DND-41 (cell line): ENCODE measurements at regions not wholly inside any gene's neighbourhood (a gene's known extent, or its start where the extent isn't known, plus 50 kb on each side); places are given as distances from the start of the nearest gene placed in this dataset.

ENCODE experiments used
- ATAC-seq: fragments of 200-7000 bp; cut with Tn5 transposase; 3 replicates; pipeline ENCODE4 v1.9.1; 2021; ENCODE audit warnings: low read depth; ENCODE audit not compliant: insufficient read depth
- DNase-seq: peaks from one replicate; pipeline ENCODE4 v3.0.0-alpha.2; 2020
- H2AFZ ChIP-seq: 2 replicates; pipeline ENCODE4 v1.6.0; 2012; ENCODE audit warnings: low read depth, low read length
- H3K27ac ChIP-seq: 2 replicates; pipeline ENCODE4 v1.5.1; 2012; ENCODE audit warnings: low read length, inconsistent platforms
- H3K27me3 ChIP-seq: fragments of 200-600 bp; sonication (generic); 2 replicates; pipeline ENCODE4 v1.6.0; 2012; ENCODE audit warnings: low read length, mild to moderate bottlenecking, inconsistent platforms; ENCODE audit not compliant: insufficient read depth, poor library complexity
- H3K36me3 ChIP-seq: 2 replicates; pipeline ENCODE4 v1.5.1; 2012; ENCODE audit warnings: low read length, inconsistent platforms; ENCODE audit not compliant: insufficient read depth
- H3K4me1 ChIP-seq: 2 replicates; pipeline ENCODE4 v1.5.1; 2012; ENCODE audit warnings: mild to moderate bottlenecking, low read length; ENCODE audit not compliant: insufficient read depth
- H3K4me2 ChIP-seq: 2 replicates; pipeline ENCODE4 v1.6.0; 2012; ENCODE audit warnings: mild to moderate bottlenecking, moderate library complexity, low read length, inconsistent platforms; ENCODE audit not compliant: insufficient read depth
- H3K4me3 ChIP-seq, 2 experiments: fragments of 200-600 bp in 1 of 2; shearing (Covaris generic) in 1 of 2; 2 replicates each; pipeline ENCODE4 v1.5.1; 2012 to 2016; ENCODE audit warnings: inconsistent platforms in 2 of 2, low read length in 2 of 2, mild to moderate bottlenecking in 2 of 2, low read depth in 1 of 2, moderate library complexity in 1 of 2
- H3K79me2 ChIP-seq: 2 replicates; pipeline ENCODE4 v1.6.0; 2012; ENCODE audit warnings: low read length, inconsistent platforms; ENCODE audit not compliant: insufficient read depth
- H3K9ac ChIP-seq: 2 replicates; pipeline ENCODE4 v1.6.0; 2012; ENCODE audit warnings: low read depth, mild to moderate bottlenecking, inconsistent platforms, low read length, moderate library complexity
- H3K9me3 ChIP-seq: 2 replicates; pipeline ENCODE4 v1.5.1; 2012; ENCODE audit warnings: low read length, moderate library complexity, mild to moderate bottlenecking, inconsistent platforms; ENCODE audit not compliant: insufficient read depth, severe bottlenecking
- H4K20me1 ChIP-seq: 2 replicates; pipeline ENCODE4 v1.6.0; 2012; ENCODE audit warnings: low read length; ENCODE audit not compliant: insufficient read depth
- EZH2 ChIP-seq: IDR thresholded peaks from 3 replicates; pipeline ENCODE4 v1.6.1; 2012; ENCODE audit warnings: borderline replicate concordance, low read depth, mild to moderate bottlenecking, moderate library complexity, low read length, inconsistent platforms; ENCODE audit not compliant: severe bottlenecking
- TF ChIP-seq, protein P1 (sequence below): IDR thresholded peaks from 2 replicates; pipeline ENCODE4 v1.5.1; 2012; ENCODE audit warnings: borderline replicate concordance, low read length, moderate library complexity, mild to moderate bottlenecking; ENCODE audit not compliant: poor library complexity, severe bottlenecking; ENCODE audit errors: extremely low read depth

DNA sequence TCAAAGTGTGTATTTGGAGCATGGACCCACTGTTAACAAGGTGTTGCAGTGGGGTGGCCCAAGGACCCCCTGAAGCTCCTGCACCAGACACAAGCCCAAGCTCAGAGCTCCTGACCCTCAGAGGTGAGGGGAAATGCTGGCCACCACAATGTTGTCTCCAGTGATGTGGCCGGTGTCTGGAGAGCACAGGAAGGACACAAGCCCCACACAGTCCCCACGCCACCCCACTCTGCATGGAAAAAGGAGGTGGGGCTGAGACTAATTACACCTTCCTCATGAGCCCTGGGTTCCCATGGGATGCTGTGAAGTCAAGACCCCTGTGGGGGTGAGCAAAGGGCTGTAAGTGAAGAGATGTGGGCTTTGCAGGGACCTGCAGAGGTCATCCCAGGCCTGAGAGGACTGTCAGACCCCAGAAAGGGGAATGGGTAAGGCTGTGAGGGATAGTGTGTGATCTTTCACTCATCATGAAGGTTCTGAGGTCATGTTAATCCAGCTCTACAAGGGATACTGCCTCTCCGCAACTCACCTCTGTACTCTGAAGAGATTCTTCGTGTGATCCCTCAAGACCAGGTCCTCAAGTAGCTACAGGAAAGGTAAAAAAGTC lies 136.3 kb upstream of the DHRS4 start:
- no peak overlapping the region for H3K4me2 ChIP-seq
- no peaks in the 10 kb centered on the region for H3K4me1 ChIP-seq
- no peaks in the 10 kb centered on the region for H3K79me2 ChIP-seq
- no peaks in the 10 kb centered on the region for H3K9me3 ChIP-seq
- H3K4me3 ChIP-seq: no peak overlapping the region
- ATAC-seq (no peak), DNase-seq (no peak)
- no peaks in the 10 kb centered on the region for H3K36me3 ChIP-seq
- no peaks in the 10 kb centered on the region for H4K20me1 ChIP-seq
- no peak overlapping the region for H3K27ac ChIP-seq
- H3K27me3 ChIP-seq: no peaks in the 10 kb centered on the region
- no peak for TF ChIP-seq EZH2
- TF ChIP-seq, protein P1, sequence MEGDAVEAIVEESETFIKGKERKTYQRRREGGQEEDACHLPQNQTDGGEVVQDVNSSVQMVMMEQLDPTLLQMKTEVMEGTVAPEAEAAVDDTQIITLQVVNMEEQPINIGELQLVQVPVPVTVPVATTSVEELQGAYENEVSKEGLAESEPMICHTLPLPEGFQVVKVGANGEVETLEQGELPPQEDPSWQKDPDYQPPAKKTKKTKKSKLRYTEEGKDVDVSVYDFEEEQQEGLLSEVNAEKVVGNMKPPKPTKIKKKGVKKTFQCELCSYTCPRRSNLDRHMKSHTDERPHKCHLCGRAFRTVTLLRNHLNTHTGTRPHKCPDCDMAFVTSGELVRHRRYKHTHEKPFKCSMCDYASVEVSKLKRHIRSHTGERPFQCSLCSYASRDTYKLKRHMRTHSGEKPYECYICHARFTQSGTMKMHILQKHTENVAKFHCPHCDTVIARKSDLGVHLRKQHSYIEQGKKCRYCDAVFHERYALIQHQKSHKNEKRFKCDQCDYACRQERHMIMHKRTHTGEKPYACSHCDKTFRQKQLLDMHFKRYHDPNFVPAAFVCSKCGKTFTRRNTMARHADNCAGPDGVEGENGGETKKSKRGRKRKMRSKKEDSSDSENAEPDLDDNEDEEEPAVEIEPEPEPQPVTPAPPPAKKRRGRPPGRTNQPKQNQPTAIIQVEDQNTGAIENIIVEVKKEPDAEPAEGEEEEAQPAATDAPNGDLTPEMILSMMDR: no peak
- H2AFZ ChIP-seq: no peak overlapping the region
- H3K9ac ChIP-seq: no peak overlapping the region

DNA sequence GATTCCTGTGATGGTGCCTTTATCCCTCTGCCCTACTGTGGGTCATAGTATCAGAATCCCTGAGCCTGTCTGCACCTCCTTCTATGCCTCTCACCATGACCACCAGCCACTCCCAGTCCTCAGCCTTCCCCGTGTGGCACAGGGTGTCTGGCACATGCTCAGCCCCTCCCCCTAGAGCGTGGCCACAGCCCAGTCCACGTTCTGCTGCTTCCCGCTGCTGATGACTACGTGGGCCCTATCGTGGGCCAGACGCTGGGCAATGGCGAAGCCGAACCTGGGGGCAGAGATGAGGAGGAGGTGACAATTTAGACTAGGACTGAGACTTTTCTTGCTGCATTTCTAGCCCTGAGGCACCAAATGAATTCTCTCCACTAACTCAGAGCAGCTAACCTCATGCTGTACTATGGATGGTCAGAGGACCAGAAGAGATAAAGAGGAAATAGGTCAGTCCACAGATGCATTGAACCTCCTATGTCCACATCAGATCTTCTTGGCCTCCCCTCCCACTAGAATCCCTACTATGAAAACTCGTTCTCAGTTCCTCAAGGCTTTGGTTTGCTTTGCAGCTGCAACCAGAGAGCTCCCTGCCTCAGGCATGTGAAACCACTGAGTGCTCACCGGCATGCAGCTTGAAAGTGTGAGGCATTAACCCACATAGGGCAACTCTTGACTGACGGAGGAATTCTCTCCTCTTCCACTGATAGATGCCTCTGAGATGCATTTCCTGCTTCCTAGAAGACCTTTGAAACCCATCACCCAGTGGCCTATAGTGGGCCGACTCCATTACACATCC lies 126.3 kb upstream of the DHRS4 start:
- no peaks in the 10 kb centered on the region for H3K79me2 ChIP-seq
- DNase-seq: no peak
- no peak overlapping the region for H3K4me2 ChIP-seq
- H3K9me3 ChIP-seq: no peaks in the 10 kb centered on the region
- no peaks in the 10 kb centered on the region for H4K20me1 ChIP-seq
- no peak for ATAC-seq
- no peaks in the 10 kb centered on the region for H3K4me1 ChIP-seq
- no peak overlapping the region for H2AFZ ChIP-seq
- H3K36me3 ChIP-seq: no peaks in the 10 kb centered on the region
- TF ChIP-seq, protein P1: no peak
- no peak for TF ChIP-seq EZH2
- H3K27me3 ChIP-seq: peaks cover 10% of the 10 kb centered on the region
- no peak overlapping the region for H3K4me3 ChIP-seq
- H3K9ac ChIP-seq: no peak overlapping the region
- no peak overlapping the region for H3K27ac ChIP-seq

DNA sequence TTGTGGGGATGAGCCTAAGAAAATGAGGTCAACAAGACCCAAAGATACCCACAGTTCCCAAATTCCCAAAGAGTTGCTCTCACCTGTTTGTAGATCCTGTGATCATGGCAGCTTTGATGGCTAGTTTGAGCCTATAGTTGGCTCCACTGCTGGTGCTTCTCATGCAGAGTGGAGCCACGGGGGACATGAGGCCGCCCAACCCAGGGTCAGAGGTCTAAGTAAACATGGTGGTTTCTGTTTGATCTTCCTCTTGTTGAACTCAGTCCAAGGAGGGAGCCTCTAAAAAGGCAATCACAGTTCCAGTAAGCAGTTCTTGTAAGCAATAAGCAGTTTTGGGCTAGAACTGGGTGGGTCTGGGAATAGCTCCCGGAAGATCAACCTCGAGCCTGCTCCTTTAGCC lies 125.6 kb upstream of the DHRS4 start:
- no peaks in the 10 kb centered on the region for H3K4me1 ChIP-seq
- H3K4me3 ChIP-seq: no peak overlapping the region
- H3K4me2 ChIP-seq: no peak overlapping the region
- DNase-seq (no peak), ATAC-seq (no peak)
- no peaks in the 10 kb centered on the region for H3K36me3 ChIP-seq
- no peak overlapping the region for H2AFZ ChIP-seq
- H4K20me1 ChIP-seq: no peaks in the 10 kb centered on the region
- H3K27ac ChIP-seq: no peak overlapping the region
- H3K79me2 ChIP-seq: no peaks in the 10 kb centered on the region
- TF ChIP-seq, protein P1: no peak
- TF ChIP-seq EZH2: no peak
- no peak overlapping the region for H3K9ac ChIP-seq
- no peaks in the 10 kb centered on the region for H3K9me3 ChIP-seq
- H3K27me3 ChIP-seq: peaks cover 10% of the 10 kb centered on the region
